ENCODE measurements at regions not wholly inside any gene's neighbourhood (a gene's known extent, or its start where the extent isn't known, plus 50 kb on each side); places are given as distances from the start of the nearest gene placed in this dataset.

DNA sequence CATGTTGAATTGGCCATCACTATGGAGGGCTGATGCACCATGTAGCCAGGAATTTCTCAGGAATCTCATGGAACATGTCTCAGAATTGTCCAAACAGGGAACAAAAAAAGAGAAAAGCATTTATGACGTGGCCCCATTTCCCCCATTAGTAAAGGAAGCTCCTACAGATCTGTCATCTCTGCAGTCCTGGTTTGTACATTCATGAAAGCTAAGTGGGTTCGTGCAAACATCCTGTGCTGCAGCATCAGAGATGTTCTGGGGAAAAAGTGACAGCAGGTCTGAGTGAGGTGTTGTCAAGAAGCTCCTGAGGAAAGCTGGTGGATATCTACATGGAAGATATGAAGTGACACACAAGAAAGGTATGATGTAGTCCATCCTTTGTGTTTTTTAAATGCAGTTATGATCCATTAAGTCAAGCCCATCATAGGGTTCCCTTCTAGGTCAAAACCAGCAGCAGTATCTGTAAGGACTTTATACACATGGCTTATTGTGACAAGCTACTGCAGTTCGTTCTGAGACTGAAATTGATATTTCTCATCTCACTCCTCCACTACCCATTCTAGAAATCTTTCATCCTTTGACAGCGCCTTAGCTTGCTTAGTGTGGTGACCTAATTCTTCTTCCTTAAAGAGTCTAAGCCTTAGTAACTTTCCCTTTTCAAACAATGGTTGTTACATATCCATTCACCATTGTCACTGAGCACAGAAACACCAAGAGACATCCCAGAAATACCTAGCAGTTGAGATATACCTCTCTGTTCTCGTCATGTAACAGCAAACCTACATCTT lies 200.0 kb upstream of the TCF21 start:
- no peak for TF ChIP-seq ZFX (IDR thresholded peaks at IDR 0.05; ENCODE audit: borderline replicate concordance)
- TF ChIP-seq, protein P1, sequence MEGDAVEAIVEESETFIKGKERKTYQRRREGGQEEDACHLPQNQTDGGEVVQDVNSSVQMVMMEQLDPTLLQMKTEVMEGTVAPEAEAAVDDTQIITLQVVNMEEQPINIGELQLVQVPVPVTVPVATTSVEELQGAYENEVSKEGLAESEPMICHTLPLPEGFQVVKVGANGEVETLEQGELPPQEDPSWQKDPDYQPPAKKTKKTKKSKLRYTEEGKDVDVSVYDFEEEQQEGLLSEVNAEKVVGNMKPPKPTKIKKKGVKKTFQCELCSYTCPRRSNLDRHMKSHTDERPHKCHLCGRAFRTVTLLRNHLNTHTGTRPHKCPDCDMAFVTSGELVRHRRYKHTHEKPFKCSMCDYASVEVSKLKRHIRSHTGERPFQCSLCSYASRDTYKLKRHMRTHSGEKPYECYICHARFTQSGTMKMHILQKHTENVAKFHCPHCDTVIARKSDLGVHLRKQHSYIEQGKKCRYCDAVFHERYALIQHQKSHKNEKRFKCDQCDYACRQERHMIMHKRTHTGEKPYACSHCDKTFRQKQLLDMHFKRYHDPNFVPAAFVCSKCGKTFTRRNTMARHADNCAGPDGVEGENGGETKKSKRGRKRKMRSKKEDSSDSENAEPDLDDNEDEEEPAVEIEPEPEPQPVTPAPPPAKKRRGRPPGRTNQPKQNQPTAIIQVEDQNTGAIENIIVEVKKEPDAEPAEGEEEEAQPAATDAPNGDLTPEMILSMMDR (IDR thresholded peaks at IDR 0.05), result no peak
- no peak overlapping the region for H3K27ac ChIP-seq

DNA sequence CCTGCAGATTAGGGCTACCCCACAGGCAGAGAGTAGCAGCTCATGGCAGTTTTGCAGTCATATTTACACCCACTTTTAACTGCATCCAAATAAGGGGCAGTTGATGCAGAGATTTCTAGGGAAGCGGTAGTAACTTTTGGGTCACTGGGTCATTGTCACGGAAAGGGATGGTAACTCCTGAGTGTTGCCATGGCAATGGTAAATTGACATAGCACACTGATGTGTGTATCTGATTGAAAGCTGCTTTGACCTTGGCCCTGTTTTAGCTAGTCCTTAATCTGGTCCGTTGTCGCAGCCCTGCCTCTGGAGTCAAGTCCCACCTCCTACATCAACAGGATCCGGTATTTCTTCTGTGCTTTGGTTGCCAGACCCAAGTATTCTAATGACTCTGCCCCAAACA lies 199.1 kb upstream of the TCF21 start:
- no peak for TF ChIP-seq ZFX (IDR thresholded peaks at IDR 0.05; ENCODE audit: borderline replicate concordance)
- TF ChIP-seq, protein P1 (IDR thresholded peaks at IDR 0.05), result no peak
- H3K27ac ChIP-seq, result no peak overlapping the region

DNA sequence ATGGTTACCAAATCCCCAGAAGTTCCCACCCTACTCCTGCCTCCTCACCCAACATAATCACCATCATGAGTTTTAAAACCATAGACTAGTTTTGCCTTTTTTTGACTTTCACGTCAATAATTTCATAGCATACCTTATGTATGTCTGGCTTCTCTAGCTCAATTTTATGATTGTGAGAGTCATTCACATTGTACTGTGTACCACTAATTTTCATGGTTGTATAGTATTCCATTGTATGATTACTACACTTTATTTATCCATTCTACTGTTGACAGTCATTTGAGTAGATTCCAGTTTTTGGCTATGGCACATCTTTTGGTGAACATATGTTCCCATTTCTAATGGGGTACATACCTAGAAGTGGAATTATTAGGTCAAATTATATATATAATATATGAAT lies 195.3 kb upstream of the TCF21 start:
- no peak overlapping the region for H3K27ac ChIP-seq
- no peak for TF ChIP-seq ZFX (IDR thresholded peaks at IDR 0.05; ENCODE audit: borderline replicate concordance)
- TF ChIP-seq, protein P1 (IDR thresholded peaks at IDR 0.05), result no peak

DNA sequence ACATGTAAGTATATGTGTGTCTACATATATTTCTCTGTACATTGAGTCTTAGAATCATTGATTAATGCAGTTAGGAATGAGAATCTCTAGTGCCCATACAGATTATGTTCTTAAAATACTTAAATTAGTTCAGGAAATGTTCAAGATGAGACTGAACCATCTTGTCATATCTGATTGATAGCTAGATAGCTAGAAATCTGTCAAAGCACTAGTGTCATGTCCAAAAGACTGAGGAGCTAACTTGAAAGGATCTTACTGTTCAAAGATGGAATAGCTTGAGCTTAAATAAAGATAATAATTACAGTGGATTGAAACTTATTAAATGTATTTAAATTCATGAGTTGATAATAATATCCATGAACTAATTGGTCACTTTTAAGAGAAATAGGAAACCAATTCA lies 191.7 kb upstream of the TCF21 start:
- TF ChIP-seq, protein P1 (IDR thresholded peaks at IDR 0.05), result no peak
- TF ChIP-seq ZFX (IDR thresholded peaks at IDR 0.05; ENCODE audit: borderline replicate concordance), result no peak
- no peak overlapping the region for H3K27ac ChIP-seq

DNA sequence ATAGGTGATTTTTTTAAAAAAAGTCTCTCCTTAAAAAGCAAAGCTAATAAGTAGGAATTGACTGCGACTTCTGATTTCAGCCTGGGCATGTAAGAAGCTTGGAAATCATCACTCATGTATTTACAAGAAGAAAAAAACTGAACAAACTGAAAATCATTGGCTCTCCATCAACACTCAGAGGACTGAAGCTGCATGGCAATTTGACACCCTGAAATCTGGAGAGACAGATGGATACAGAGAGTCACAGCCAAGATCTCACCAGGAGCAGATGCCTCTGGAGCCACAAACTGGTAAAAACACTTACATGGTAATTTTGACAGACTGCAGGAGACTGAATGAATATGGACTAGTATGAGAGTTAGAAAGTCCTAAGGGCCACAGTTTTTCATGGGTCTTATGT lies 191.2 kb upstream of the TCF21 start:
- no peak for TF ChIP-seq ZFX (IDR thresholded peaks at IDR 0.05; ENCODE audit: borderline replicate concordance)
- TF ChIP-seq, protein P1 (IDR thresholded peaks at IDR 0.05), result no peak
- H3K27ac ChIP-seq, result no peak overlapping the region

DNA sequence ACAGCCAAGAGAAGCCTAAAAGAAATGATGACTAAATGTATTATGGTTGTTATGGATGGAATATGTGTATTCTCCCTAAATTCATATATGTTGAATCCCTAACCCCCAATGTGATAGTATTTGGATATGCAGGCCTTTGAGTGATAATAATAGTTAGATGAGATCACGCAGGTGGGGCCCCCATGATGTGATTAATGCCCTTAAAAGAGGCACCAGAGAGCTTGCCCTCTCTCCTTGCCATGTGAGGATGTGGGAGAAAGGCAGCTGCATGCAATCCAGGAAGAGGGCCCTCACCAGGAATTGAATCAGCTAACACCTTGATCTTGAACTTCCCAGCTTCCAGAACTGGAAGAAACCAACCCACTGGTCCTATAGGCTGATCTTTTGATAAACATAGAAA lies 190.6 kb upstream of the TCF21 start:
- no peak overlapping the region for H3K27ac ChIP-seq
- no peak for TF ChIP-seq ZFX (IDR thresholded peaks at IDR 0.05; ENCODE audit: borderline replicate concordance)
- TF ChIP-seq, protein P1 (IDR thresholded peaks at IDR 0.05), result no peak

DNA sequence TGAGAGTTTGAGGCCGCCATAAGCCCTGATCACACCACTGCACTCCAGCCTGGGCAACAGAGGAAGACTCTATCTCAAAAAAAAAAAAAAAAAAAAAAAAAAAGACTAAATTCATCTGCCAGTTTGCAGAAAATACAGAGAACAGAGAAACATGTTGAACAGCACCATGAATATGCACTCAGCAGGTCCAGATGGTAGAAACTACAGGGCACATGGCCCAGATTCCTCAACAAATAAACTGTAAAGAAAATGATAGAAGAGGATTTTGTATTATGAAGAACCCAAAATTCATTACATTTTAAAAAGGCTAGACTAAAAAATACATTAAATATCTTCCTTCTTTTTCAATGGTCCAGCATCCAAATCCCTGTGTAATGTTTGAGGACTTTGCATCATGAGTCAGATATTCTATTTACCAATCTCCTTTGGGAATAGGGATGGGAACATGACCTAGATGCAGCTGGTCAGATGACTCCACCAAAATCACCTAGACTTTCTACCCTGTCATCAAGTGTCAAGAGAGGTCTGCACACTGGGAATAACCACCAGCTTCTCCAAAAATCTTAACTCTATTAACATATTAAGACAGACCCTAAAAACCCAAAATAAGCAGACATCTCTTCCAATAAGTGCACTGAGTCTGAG lies 189.1 kb upstream of the TCF21 start:
- H3K27ac ChIP-seq, result no peak overlapping the region
- TF ChIP-seq, protein P1 (IDR thresholded peaks at IDR 0.05), result no peak
- TF ChIP-seq ZFX (IDR thresholded peaks at IDR 0.05; ENCODE audit: borderline replicate concordance), result no peak
